ENCODE measurements at regions not wholly inside any gene's neighbourhood (a gene's known extent, or its start where the extent isn't known, plus 50 kb on each side); places are given as distances from the start of the nearest gene placed in this dataset.

DNA sequence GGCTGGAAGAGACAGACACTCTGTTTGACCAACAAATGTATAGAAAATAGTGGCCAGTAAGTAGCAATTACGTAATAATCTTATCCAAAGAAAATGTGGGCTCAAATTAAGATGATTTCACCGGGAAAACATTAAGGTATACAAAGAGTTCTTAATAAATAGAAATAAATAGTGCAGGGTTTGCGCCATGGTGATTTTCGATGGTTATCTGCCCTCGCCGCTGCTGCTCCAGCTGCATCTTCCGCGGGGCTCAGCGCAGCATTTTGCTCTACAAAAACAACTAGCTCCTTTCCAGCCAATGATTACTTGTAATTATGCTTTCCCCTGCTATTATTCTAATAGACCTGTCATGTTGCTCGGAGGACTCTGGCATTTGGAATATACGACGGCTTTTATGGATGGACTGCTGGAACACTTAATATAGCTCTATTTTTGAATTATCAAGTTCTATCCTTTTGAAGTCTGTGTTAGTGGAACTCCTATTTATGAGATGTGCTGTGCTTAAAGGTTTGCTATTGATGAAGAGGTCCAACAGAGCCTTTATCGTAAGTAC lies 103.8 kb downstream of the BUB3 start:
- Histone ChIP-seq H3K27me3 (ENCODE audit: control insufficient read depth in 2 of 2, insufficient read depth in 2 of 2, low read length in 2 of 2) (peaks cover 2 to 14% of the 10 kb centered on the region in 2 experiments; a peak in 4 of 5 replicates), H4K20me1 (replicated peaks; ENCODE audit: control insufficient read depth, insufficient read depth, low read length) (no peaks in the 10 kb centered on the region), H3K27ac (ENCODE audit: extremely low read depth, low read depth, low read length) (no peak overlapping the region), H3K9me3 (replicated peaks; ENCODE audit: control insufficient read depth, insufficient read depth, low read depth, low read length) (peaks cover 9% of the 10 kb centered on the region), H3K79me2 (ENCODE audit: control insufficient read depth, insufficient read depth, low read length) (no peaks in the 10 kb centered on the region), H3K4me3 (no peak overlapping the region), H3K4me1 (replicated peaks in 1 of 2; ENCODE audit: control insufficient read depth in 2 of 2, insufficient read depth in 2 of 2, low read length in 2 of 2) (no peaks in the 10 kb centered on the region), H3K4me2 (ENCODE audit: insufficient read depth, low read length) (no peak overlapping the region), H3K36me3 (ENCODE audit: control insufficient read depth, insufficient read depth, low read length) (no peaks in the 10 kb centered on the region), H3K9ac (ENCODE audit: insufficient read depth in 1 of 2, low read depth in 2 of 2, low read length in 2 of 2) (no peak overlapping the region), H3K9me1 (ENCODE audit: control insufficient read depth, insufficient read depth, low read length) (no peaks in the 10 kb centered on the region), H2AFZ (ENCODE audit: low read depth, low read length) (no peak overlapping the region)
- TF ChIP-seq XRCC5 (IDR thresholded peaks at IDR 0.05; ENCODE audit: low read depth, low read length) = no peak
- TF ChIP-seq, protein P1, sequence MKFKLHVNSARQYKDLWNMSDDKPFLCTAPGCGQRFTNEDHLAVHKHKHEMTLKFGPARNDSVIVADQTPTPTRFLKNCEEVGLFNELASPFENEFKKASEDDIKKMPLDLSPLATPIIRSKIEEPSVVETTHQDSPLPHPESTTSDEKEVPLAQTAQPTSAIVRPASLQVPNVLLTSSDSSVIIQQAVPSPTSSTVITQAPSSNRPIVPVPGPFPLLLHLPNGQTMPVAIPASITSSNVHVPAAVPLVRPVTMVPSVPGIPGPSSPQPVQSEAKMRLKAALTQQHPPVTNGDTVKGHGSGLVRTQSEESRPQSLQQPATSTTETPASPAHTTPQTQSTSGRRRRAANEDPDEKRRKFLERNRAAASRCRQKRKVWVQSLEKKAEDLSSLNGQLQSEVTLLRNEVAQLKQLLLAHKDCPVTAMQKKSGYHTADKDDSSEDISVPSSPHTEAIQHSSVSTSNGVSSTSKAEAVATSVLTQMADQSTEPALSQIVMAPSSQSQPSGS (CRISPR knock-in tag; IDR thresholded peaks at IDR 0.05) = no peak
- no peak for TF ChIP-seq GATAD2B (IDR thresholded peaks at IDR 0.05; ENCODE audit: borderline replicate concordance)
- TF ChIP-seq ZNF79 (CRISPR knock-in tag; IDR thresholded peaks at IDR 0.05; ENCODE audit: low read depth) = no peak
- no peak for TF ChIP-seq SETDB1 (IDR thresholded peaks at IDR 0.05; ENCODE audit: low read length)
- TF ChIP-seq ZNF274 (IDR thresholded peaks at IDR 0.05; ENCODE audit: borderline replicate concordance, low read depth, low read length) = no peak
- TF ChIP-seq POU5F1 (IDR thresholded peaks at IDR 0.05; ENCODE audit: borderline replicate concordance, low read depth, low read length, partially characterized antibody) = no peak
- TF ChIP-seq BACH1 (tag; IDR thresholded peaks at IDR 0.05) = no peak
- no peak for TF ChIP-seq ZBTB49 (CRISPR knock-in tag; IDR thresholded peaks at IDR 0.05; ENCODE audit: borderline replicate concordance)
- in situ Hi-C loops (cut with MboI) (no loop called here), intact Hi-C loops (cut with micrococcal nuclease) (no loop called here)
- no TSS peak for BruUV-seq (replicated peaks)
- FAIRE-seq (no peak), DNase-seq (ENCODE audit: extremely low read depth in 1 of 4, low spot score in 3 of 4) (no peak), ATAC-seq (no peak)
- WGBS (ENCODE audit: insufficient coverage, low coverage, missing lambda C conversion rate) = 3% methylated on average over 13 of the region's 13 CpGs
- CTCF ChIA-PET (ENCODE audit: low intra/inter-chr PET ratio) = no interaction called here
- POLR2A ChIA-PET = interaction anchor here (0.9 kb wide), 1 partner anchor 9 kb away, joined by 3 read pairs; no protein-coding TSS in a partner anchor
